IMR-90 (cell line): ENCODE measurements at regions not wholly inside any gene's neighbourhood (a gene's known extent, or its start where the extent isn't known, plus 50 kb on each side); places are given as distances from the start of the nearest gene placed in this dataset.

Source experiments
- ATAC-seq: fragments of 200-7000 bp; cut with Tn5 transposase; 2 replicates; pipeline ENCODE4 v1.9.1; 2020; ENCODE audit warnings: low read depth, mild to moderate bottlenecking, moderate library complexity
- BruUV-seq: library from RNA; stranded (reverse); fragments of 400-500 nt; replicated peaks from 2 replicates; lab custom pipeline; 2021; lab: Mats Ljungman, UMichigan
- CTCF ChIA-PET: fragments of 300-600 bp; formaldehyde crosslinking; extraction: SDS; loops from one replicate; lab custom pipeline; 2021; ENCODE audit warnings: antibody characterized with exemption; lab: Yijun Ruan, JAX
- POLR2A ChIA-PET: fragments of 300-600 bp; sonication (Branson Sonifier 250); formaldehyde crosslinking; loops from one replicate; lab custom pipeline; 2022; ENCODE audit warnings: antibody characterized with exemption; ENCODE audit not compliant: unreplicated experiment; lab: Charles Lee
- DNase-seq: peaks from one replicate; pipeline ENCODE4 v3.0.0; 2013
- H2AFZ ChIP-seq: replicated peaks from 2 replicates; pipeline ENCODE3; 2013; ENCODE audit warnings: low read length, mild to moderate bottlenecking; ENCODE audit not compliant: poor library complexity
- H2AK5ac ChIP-seq: 2 replicates; pipeline ENCODE4 v1.6.1; 2013; ENCODE audit warnings: low read depth, low read length, inconsistent platforms
- H2AK9ac ChIP-seq: replicated peaks from 2 replicates; pipeline ENCODE3; 2013; ENCODE audit warnings: mild to moderate bottlenecking, low read depth, low read length, moderate library complexity; ENCODE audit not compliant: poor library complexity
- H2BK120ac ChIP-seq: 2 replicates; pipeline ENCODE4 v1.6.1; 2013; ENCODE audit warnings: low read depth, low read length, inconsistent platforms
- H2BK15ac ChIP-seq: 3 replicates; pipeline ENCODE4 v1.6.1; 2013; ENCODE audit warnings: low read depth, low read length, inconsistent platforms
- H2BK20ac ChIP-seq: 2 replicates; pipeline ENCODE4 v1.6.1; 2013; ENCODE audit warnings: low read depth, mild to moderate bottlenecking, inconsistent platforms, low read length, moderate library complexity
- H2BK5ac ChIP-seq: 2 replicates; pipeline ENCODE4 v1.6.1; 2013; ENCODE audit warnings: mild to moderate bottlenecking, low read depth, low read length, inconsistent platforms; ENCODE audit not compliant: poor library complexity, severe bottlenecking
- H3K14ac ChIP-seq: replicated peaks from 2 replicates; pipeline ENCODE4 v1.6.1; 2013; ENCODE audit warnings: low read depth, low read length, inconsistent platforms
- H3K18ac ChIP-seq: 2 replicates; pipeline ENCODE4 v1.6.1; 2013; ENCODE audit warnings: low read depth, low read length, control low read depth
- H3K23ac ChIP-seq: 2 replicates; pipeline ENCODE4 v1.6.1; 2013; ENCODE audit warnings: low read depth, low read length, inconsistent platforms
- H3K27ac ChIP-seq: 2 replicates; pipeline ENCODE4 v1.5.1; 2013; ENCODE audit warnings: mild to moderate bottlenecking, control low read depth, low read length; ENCODE audit not compliant: insufficient read depth
- H3K27me3 ChIP-seq: 2 replicates; pipeline ENCODE4 v1.6.1; 2013; ENCODE audit warnings: low read length; ENCODE audit not compliant: control insufficient read depth, insufficient read depth
- H3K36me3 ChIP-seq: 2 replicates; pipeline ENCODE4 v1.6.1; 2013; ENCODE audit warnings: low read length, mixed read lengths; ENCODE audit not compliant: control insufficient read depth, insufficient read depth
- H3K4ac ChIP-seq: 2 replicates; pipeline ENCODE4 v1.6.1; 2013; ENCODE audit warnings: low read depth, low read length, inconsistent platforms
- H3K4me1 ChIP-seq: 2 replicates; pipeline ENCODE4 v1.6.1; 2013; ENCODE audit warnings: low read length, mixed read lengths; ENCODE audit not compliant: control insufficient read depth, insufficient read depth
- H3K4me2 ChIP-seq: 2 replicates; pipeline ENCODE4 v1.6.1; 2013; ENCODE audit warnings: low read depth, mild to moderate bottlenecking, control low read depth, low read length, moderate library complexity
- H3K4me3 ChIP-seq: 2 replicates; pipeline ENCODE4 v1.5.1; 2013; ENCODE audit warnings: low read depth, mild to moderate bottlenecking, control low read depth, low read length, moderate library complexity; ENCODE audit not compliant: insufficient read depth
- H3K56ac ChIP-seq: 2 replicates; pipeline ENCODE4 v1.6.1; 2013; ENCODE audit warnings: low read length, inconsistent platforms; ENCODE audit not compliant: insufficient read depth; ENCODE audit errors: extremely low read depth
- H3K79me1 ChIP-seq, 2 experiments: 2 replicates each; pipeline ENCODE4 v1.6.1; 2013; ENCODE audit warnings: low read length in 2 of 2, inconsistent platforms in 1 of 2, low read depth in 1 of 2
- H3K9ac ChIP-seq: 2 replicates; pipeline ENCODE4 v1.6.1; 2013; ENCODE audit warnings: low read depth, low read length, control low read depth
- H3K9me1 ChIP-seq: 2 replicates; pipeline ENCODE4 v1.6.1; 2013; ENCODE audit warnings: low read length, inconsistent platforms; ENCODE audit not compliant: insufficient read depth
- H3K9me3 ChIP-seq: 2 replicates; pipeline ENCODE4 v1.6.1; 2013; ENCODE audit warnings: low read length; ENCODE audit not compliant: control insufficient read depth, insufficient read depth
- H4K20me1 ChIP-seq: 2 replicates; pipeline ENCODE4 v1.6.1; 2013; ENCODE audit warnings: low read length, inconsistent platforms; ENCODE audit not compliant: insufficient read depth
- H4K5ac ChIP-seq: 2 replicates; pipeline ENCODE4 v1.6.1; 2013; ENCODE audit warnings: mild to moderate bottlenecking, low read depth, low read length, control low read depth
- H4K8ac ChIP-seq, 2 experiments: 2 replicates each; pipeline ENCODE4 v1.6.1; 2013; ENCODE audit warnings: low read depth in 2 of 2, low read length in 2 of 2, control low read depth in 1 of 2, inconsistent platforms in 1 of 2
- H4K91ac ChIP-seq: 2 replicates; pipeline ENCODE4 v1.6.1; 2013; ENCODE audit warnings: low read depth, low read length, inconsistent platforms; ENCODE audit not compliant: insufficient read depth
- CEBPB ChIP-seq: IDR thresholded peaks from 2 replicates; pipeline ENCODE4 v1.6.1; 2012; ENCODE audit warnings: low read depth, low read length, improper control_type of control experiment
- FOS ChIP-seq: fragments of 150-350 bp; IDR thresholded peaks from 2 replicates; pipeline ENCODE4 v1.6.1; 2016; ENCODE audit warnings: low read depth, low read length
- MAFK ChIP-seq: IDR thresholded peaks from 2 replicates; pipeline ENCODE4 v1.6.1; 2012; ENCODE audit warnings: low read depth, low read length, improper control_type of control experiment
- MAZ ChIP-seq: IDR thresholded peaks from 2 replicates; pipeline ENCODE4 v1.6.1; 2012; ENCODE audit warnings: low read depth, mild to moderate bottlenecking, low read length, improper control_type of control experiment, moderate library complexity, borderline replicate concordance
- MXI1 ChIP-seq: IDR thresholded peaks from 2 replicates; pipeline ENCODE4 v1.6.1; 2012; ENCODE audit warnings: low read depth, mild to moderate bottlenecking, low read length, moderate library complexity, borderline replicate concordance
- NFE2L2 ChIP-seq: fragments of 150-350 bp; IDR thresholded peaks from 2 replicates; pipeline ENCODE4 v1.6.1; 2016; ENCODE audit warnings: low read depth, mild to moderate bottlenecking, low read length
- POLR2A ChIP-seq: IDR thresholded peaks from 2 replicates; pipeline ENCODE4 v1.6.1; 2012; ENCODE audit warnings: mild to moderate bottlenecking, low read depth, low read length
- USF2 ChIP-seq: fragments of 150-350 bp; IDR thresholded peaks from 2 replicates; pipeline ENCODE4 v1.6.1; 2017; ENCODE audit warnings: mild to moderate bottlenecking, antibody characterized with exemption, low read length, low read depth
- WGBS, 2 experiments: methylation state at CpG; one replicate each; pipeline versions ENCODE4 v1.1.5 to v1.1.7; 2013; ENCODE audit warnings: missing lambda C conversion rate in 2 of 2; ENCODE audit not compliant: insufficient read length in 1 of 2; ENCODE audit errors: extremely low coverage in 2 of 2; 5-methylcytosine and 5-hydroxymethylcytosine counted together
- dilution Hi-C: fragments of 300-500 bp; cut with HindIII; formaldehyde crosslinking; loops from one replicate; pipeline ENCODE4 v1.14.3; 2018; ENCODE audit warnings: low sequenced_read_pairs; ENCODE audit not compliant: unreplicated experiment
- in situ Hi-C: fragments of 300-500 bp; cut with MboI; formaldehyde crosslinking; loops from 3 replicates; pipeline ENCODE4 v1.14.3; 2019; ENCODE audit warnings: low sequenced_read_pairs, inconsistent platforms, mixed read lengths
- intact Hi-C: fragments of 100-400 bp; cut with micrococcal nuclease; formaldehyde crosslinking; loops from 2 replicates; pipeline ENCODE4 v1.10.0; 2022

- CTCF ChIA-PET: no interaction called here
- no peak overlapping the region for H3K9ac ChIP-seq
- H3K23ac ChIP-seq: no peak overlapping the region
- no peak for ATAC-seq
- H3K4me3 ChIP-seq: no peak overlapping the region
- no peak overlapping the region for H4K5ac ChIP-seq
- DNase-seq: no peak
- H2BK15ac ChIP-seq: no peak overlapping the region
- in situ Hi-C loops (no loop called here), dilution Hi-C loops (no loop called here), intact Hi-C loops (no loop called here)
- no peaks in the 10 kb centered on the region for H3K36me3 ChIP-seq
- no peaks in the 10 kb centered on the region for H3K79me1 ChIP-seq
- H2BK120ac ChIP-seq: no peak overlapping the region
- H3K27ac ChIP-seq: no peak overlapping the region
- no peak overlapping the region for H3K18ac ChIP-seq
- H3K56ac ChIP-seq: no peak overlapping the region
- no peaks in the 10 kb centered on the region for H3K4me1 ChIP-seq
- no peaks in the 10 kb centered on the region for H3K9me1 ChIP-seq
- no peak overlapping the region for H2BK20ac ChIP-seq
- no peak overlapping the region for H3K4me2 ChIP-seq
- H3K9me3 ChIP-seq: no peaks in the 10 kb centered on the region
- no CpG with 5 or more reads among the region's 4 CpGs for WGBS, 2 experiments
- no TSS peak for BruUV-seq
- no peaks in the 10 kb centered on the region for H3K27me3 ChIP-seq
- H4K20me1 ChIP-seq: no peaks in the 10 kb centered on the region
- POLR2A ChIA-PET: no interaction called here
- no peak for TF ChIP-seq FOS
- TF ChIP-seq MAZ: no peak
- no peak for TF ChIP-seq CEBPB
- TF ChIP-seq NFE2L2: no peak
- no peak for TF ChIP-seq MXI1
- no peak for TF ChIP-seq MAFK
- TF ChIP-seq USF2: no peak
- no peak for TF ChIP-seq POLR2A
- H4K91ac ChIP-seq: no peak overlapping the region
- H3K14ac ChIP-seq: no peak overlapping the region
- H2AK9ac ChIP-seq: no peak overlapping the region
- H2AFZ ChIP-seq: no peak overlapping the region
- H2AK5ac ChIP-seq: no peak overlapping the region
- H2BK5ac ChIP-seq: no peak overlapping the region
- no peak overlapping the region for H3K4ac ChIP-seq
- H4K8ac ChIP-seq: no peak overlapping the region
These were observed 344.7 kb upstream of the NETO1 start for GRCh38 chr18:73212442-73212841.
